Esophagus squamous epithelium (tissue), 4 donors: ENCODE measurements at regions not wholly inside any gene's neighbourhood (a gene's known extent, or its start where the extent isn't known, plus 50 kb on each side); places are given as distances from the start of the nearest gene placed in this dataset.

Experiments used
- CTCF ChIP-seq, 6 experiments: fragments of 450-650 bp in 4 of 6; fragments of 200-600 bp in 2 of 6; sonication (generic) in 2 of 6; IDR thresholded peaks; one replicate each; pipeline ENCODE4 v1.5.1; 2016 to 2019; ENCODE audit warnings: antibody characterized with exemption in 6 of 6, mild to moderate bottlenecking in 4 of 6, moderate library complexity in 4 of 6
- POLR2A ChIP-seq, 4 donors: fragments of 450-650 bp; IDR thresholded peaks; one replicate each; pipeline ENCODE4 v1.6.1; 2017; ENCODE audit warnings: antibody characterized with exemption in 4 of 4, mild to moderate bottlenecking in 4 of 4, moderate library complexity in 3 of 4

GRCh38 chr18:4637876-4638275, 182.8 kb upstream of the DLGAP1 start:
- TF ChIP-seq CTCF (IDR thresholded peaks at IDR 0.05): no peak
- TF ChIP-seq POLR2A (IDR thresholded peaks at IDR 0.05): no peak
